Ovary (tissue), 3 donors: ENCODE measurements at regions not wholly inside any gene's neighbourhood (a gene's known extent, or its start where the extent isn't known, plus 50 kb on each side); places are given as distances from the start of the nearest gene placed in this dataset.

Source experiments
- EP300 ChIP-seq: sonication (generic); formaldehyde crosslinking; IDR thresholded peaks from one replicate; pipeline ENCODE4 v1.6.1; 2017; ENCODE audit warnings: antibody characterized with exemption
- POLR2A ChIP-seq: fragments of 450-650 bp; IDR thresholded peaks from one replicate; pipeline ENCODE4 v1.6.1; 2017; ENCODE audit warnings: antibody characterized with exemption, mild to moderate bottlenecking, moderate library complexity
- TF ChIP-seq, protein P1 (sequence below), 3 donors: fragments of 450-650 bp in 2 of 3; fragments of 200-600 bp in 1 of 3; IDR thresholded peaks; one replicate each; pipeline versions ENCODE4 v1.5.1 to v1.8.0; 2016 to 2022; ENCODE audit warnings: antibody characterized with exemption in 3 of 3, mild to moderate bottlenecking in 1 of 3
- donor health status: DM: no; HTN: no; CAD: no.

DNA sequence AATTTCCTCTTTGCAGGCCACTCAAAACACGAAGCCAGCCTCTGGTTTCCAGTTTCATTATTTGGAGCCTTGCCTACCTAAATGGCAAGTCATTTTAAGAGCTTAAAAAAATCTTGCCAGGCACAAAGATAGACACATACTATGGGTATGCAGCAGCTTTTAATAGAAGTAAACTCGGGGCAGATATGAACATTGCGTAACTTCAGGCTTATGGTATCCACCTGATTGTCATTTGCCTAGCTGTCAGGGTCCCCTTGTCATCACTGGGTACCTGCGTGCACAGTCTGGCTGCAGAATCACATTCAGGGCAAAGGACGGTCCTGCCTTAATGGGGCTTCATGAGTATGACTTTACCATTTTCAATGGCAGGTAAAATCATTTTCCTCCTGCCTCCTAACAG lies 466.1 kb upstream of the NRP1 start:
- TF ChIP-seq, protein P1, sequence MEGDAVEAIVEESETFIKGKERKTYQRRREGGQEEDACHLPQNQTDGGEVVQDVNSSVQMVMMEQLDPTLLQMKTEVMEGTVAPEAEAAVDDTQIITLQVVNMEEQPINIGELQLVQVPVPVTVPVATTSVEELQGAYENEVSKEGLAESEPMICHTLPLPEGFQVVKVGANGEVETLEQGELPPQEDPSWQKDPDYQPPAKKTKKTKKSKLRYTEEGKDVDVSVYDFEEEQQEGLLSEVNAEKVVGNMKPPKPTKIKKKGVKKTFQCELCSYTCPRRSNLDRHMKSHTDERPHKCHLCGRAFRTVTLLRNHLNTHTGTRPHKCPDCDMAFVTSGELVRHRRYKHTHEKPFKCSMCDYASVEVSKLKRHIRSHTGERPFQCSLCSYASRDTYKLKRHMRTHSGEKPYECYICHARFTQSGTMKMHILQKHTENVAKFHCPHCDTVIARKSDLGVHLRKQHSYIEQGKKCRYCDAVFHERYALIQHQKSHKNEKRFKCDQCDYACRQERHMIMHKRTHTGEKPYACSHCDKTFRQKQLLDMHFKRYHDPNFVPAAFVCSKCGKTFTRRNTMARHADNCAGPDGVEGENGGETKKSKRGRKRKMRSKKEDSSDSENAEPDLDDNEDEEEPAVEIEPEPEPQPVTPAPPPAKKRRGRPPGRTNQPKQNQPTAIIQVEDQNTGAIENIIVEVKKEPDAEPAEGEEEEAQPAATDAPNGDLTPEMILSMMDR (IDR thresholded peaks at IDR 0.05), result no peak
- no peak for TF ChIP-seq POLR2A
- TF ChIP-seq EP300, result no peak
